ENCODE measurements at regions not wholly inside any gene's neighbourhood (a gene's known extent, or its start where the extent isn't known, plus 50 kb on each side); places are given as distances from the start of the nearest gene placed in this dataset.

DNA sequence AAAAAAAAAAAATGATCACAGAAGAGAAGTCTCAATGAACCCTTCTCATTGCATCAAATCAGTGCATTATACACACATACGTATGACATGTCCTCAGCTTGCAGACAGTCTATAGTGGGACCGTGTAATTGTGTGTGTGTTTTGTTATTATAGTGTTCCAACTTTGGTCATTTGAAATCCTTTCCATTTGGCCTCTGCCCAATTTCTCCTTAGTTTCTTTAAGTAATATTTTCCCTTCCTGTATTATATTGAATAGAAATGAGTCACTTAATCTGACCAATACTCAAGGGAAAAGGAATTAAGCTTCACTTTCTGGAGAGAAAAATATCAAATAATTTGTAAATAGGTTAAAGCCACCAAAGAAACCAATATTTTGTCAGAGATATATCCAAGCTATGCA, 415.5 kb upstream of the SORCS1 start:
- Histone ChIP-seq H3K27me3 (replicated peaks; ENCODE audit: insufficient read depth) (no peaks in the 10 kb centered on the region), H3K27ac (no peak overlapping the region), H3K36me3 (no peaks in the 10 kb centered on the region), H3K4me1 (ENCODE audit: control insufficient read depth in 1 of 2, low read depth in 2 of 2) (no peaks in the 10 kb centered on the region), H3K4me3 (no peak overlapping the region), H3K9me3 (no peaks in the 10 kb centered on the region)
- TF ChIP-seq, protein P1, sequence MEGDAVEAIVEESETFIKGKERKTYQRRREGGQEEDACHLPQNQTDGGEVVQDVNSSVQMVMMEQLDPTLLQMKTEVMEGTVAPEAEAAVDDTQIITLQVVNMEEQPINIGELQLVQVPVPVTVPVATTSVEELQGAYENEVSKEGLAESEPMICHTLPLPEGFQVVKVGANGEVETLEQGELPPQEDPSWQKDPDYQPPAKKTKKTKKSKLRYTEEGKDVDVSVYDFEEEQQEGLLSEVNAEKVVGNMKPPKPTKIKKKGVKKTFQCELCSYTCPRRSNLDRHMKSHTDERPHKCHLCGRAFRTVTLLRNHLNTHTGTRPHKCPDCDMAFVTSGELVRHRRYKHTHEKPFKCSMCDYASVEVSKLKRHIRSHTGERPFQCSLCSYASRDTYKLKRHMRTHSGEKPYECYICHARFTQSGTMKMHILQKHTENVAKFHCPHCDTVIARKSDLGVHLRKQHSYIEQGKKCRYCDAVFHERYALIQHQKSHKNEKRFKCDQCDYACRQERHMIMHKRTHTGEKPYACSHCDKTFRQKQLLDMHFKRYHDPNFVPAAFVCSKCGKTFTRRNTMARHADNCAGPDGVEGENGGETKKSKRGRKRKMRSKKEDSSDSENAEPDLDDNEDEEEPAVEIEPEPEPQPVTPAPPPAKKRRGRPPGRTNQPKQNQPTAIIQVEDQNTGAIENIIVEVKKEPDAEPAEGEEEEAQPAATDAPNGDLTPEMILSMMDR (IDR thresholded peaks at IDR 0.05), result no peak
- ATAC-seq (ENCODE audit: insufficient number of reproducible peaks, low FRiP score, low read depth) (no peak), DNase-seq (ENCODE audit: low spot score) (no peak)

DNA sequence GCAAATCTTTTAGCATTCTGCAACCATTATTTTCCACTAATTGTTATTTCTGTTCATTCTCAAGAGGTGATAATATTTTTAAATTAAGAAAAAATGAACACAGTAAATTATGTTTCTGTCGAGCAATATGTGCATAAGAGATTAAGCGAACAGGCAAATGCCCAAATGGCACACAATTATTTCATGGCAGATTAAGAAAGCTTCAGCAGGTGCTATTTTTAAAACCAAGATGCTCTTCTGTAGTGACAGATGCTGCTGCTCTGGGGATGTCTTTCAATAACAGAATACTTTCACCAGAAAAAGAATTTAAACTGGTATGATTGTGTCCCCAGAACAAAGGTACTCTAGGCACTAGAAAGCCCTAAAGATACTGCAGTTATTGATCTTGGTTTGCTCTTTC, 412.7 kb upstream of the SORCS1 start:
- TF ChIP-seq, protein P1 (IDR thresholded peaks at IDR 0.05), result no peak
- Histone ChIP-seq H3K27ac (no peak overlapping the region), H3K9me3 (no peaks in the 10 kb centered on the region), H3K36me3 (no peaks in the 10 kb centered on the region), H3K27me3 (replicated peaks; ENCODE audit: insufficient read depth) (no peaks in the 10 kb centered on the region), H3K4me1 (ENCODE audit: control insufficient read depth in 1 of 2, low read depth in 2 of 2) (no peaks in the 10 kb centered on the region), H3K4me3 (no peak overlapping the region)
- DNase-seq (ENCODE audit: low spot score) (no peak), ATAC-seq (ENCODE audit: insufficient number of reproducible peaks, low FRiP score, low read depth) (no peak)

DNA sequence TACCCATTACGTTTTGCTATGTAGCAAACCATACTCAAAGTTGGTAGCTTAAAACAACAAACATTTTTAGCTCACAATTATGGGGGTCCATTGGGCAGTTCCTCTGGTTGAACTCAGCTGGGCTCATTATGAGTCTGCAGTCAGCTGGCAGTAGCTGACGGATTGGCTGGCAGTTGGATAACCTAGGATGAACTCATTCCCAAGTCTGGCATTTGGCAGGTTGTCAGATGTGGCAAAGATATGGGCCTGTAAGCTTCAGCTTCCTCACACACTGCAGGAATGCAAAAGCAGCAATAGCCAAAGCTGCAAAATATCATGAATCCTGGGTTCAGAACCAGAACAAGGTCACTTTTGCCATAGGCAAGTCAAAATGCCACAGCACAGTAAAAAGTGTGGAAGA, 412.2 kb upstream of the SORCS1 start:
- no peaks in the 10 kb centered on the region for H3K9me3 ChIP-seq
- H3K4me1 ChIP-seq (ENCODE audit: control insufficient read depth in 1 of 2, low read depth in 2 of 2), result no peaks in the 10 kb centered on the region
- no peaks in the 10 kb centered on the region for H3K36me3 ChIP-seq
- ATAC-seq (ENCODE audit: insufficient number of reproducible peaks, low FRiP score, low read depth) (no peak), DNase-seq (ENCODE audit: low spot score) (no peak)
- no peaks in the 10 kb centered on the region for H3K27me3 ChIP-seq (replicated peaks; ENCODE audit: insufficient read depth)
- no peak overlapping the region for H3K4me3 ChIP-seq
- no peak overlapping the region for H3K27ac ChIP-seq
- TF ChIP-seq, protein P1 (IDR thresholded peaks at IDR 0.05), result no peak

DNA sequence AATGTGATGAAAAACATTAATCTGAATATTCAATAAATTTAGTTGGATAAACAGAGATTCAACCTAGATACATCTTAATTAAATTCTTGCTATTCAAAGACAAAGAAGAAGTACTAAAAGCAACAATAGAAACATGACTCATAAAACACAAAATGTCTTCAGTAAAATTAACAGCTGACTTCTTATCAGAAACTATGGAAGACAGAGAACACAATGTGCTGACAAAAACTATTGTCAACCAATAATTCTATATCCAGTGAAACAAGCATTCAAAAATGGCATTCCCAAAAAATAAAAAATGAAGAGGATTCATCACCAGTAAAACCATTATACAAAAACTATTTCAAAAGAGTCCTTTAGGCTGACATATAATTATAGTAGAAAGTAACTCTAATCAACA, 400.5 kb upstream of the SORCS1 start:
- Histone ChIP-seq H3K4me3 (no peak overlapping the region), H3K27me3 (replicated peaks; ENCODE audit: insufficient read depth) (no peaks in the 10 kb centered on the region), H3K4me1 (ENCODE audit: control insufficient read depth in 1 of 2, low read depth in 2 of 2) (no peaks in the 10 kb centered on the region), H3K36me3 (no peaks in the 10 kb centered on the region), H3K9me3 (no peaks in the 10 kb centered on the region), H3K27ac (no peak overlapping the region)
- DNase-seq (ENCODE audit: low spot score), result no peak
- no peak for ATAC-seq (ENCODE audit: insufficient number of reproducible peaks, low FRiP score, low read depth)
- TF ChIP-seq, protein P1 (IDR thresholded peaks at IDR 0.05), result no peak

DNA sequence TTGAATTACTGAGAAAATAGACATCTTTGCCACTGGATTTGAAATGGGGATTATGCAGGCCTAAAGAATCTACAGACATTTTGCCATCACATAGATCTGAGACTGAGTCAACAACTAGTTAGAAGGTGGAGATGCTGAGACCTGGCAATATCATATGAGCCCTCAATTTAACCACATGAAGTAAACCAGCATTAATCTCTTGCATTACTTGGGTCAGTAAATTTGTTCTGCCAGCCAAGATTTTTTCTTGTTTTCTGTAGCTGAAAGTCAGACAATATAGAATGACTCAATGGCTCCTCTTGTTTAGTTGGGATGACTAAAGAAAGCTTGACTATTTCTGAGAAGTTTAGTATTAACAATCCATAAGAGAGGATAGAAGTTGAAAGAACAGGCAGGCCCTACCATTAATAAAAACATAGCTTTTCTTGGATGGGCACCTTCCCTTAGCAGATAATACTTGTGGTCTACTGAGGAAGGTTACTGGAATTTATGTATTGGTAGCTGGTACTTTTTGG, 396.7 kb upstream of the SORCS1 start:
- ATAC-seq (ENCODE audit: insufficient number of reproducible peaks, low FRiP score, low read depth), result no peak
- no peaks in the 10 kb centered on the region for H3K27me3 ChIP-seq (replicated peaks; ENCODE audit: insufficient read depth)
- TF ChIP-seq, protein P1 (IDR thresholded peaks at IDR 0.05), result no peak
- H3K4me3 ChIP-seq, result no peak overlapping the region
- H3K36me3 ChIP-seq, result no peaks in the 10 kb centered on the region
- H3K9me3 ChIP-seq, result no peaks in the 10 kb centered on the region
- no peaks in the 10 kb centered on the region for H3K4me1 ChIP-seq (ENCODE audit: control insufficient read depth in 1 of 2, low read depth in 2 of 2)
- no peak for DNase-seq (ENCODE audit: low spot score)
- no peak overlapping the region for H3K27ac ChIP-seq
